K562 (cell line): ENCODE measurements at regions not wholly inside any gene's neighbourhood (a gene's known extent, or its start where the extent isn't known, plus 50 kb on each side); places are given as distances from the start of the nearest gene placed in this dataset.

ENCODE experiments used
- CEBPB ChIP-seq: fragments of 450-650 bp; IDR thresholded peaks from 2 replicates; pipeline ENCODE4 v1.6.1; 2016; ENCODE audit warnings: missing genetic modification characterization, missing compliant biosample characterization
- MYNN ChIP-seq, 2 experiments: sonication (generic); formaldehyde crosslinking in 1 of 2; IDR thresholded peaks; 2 replicates each; pipeline versions ENCODE4 v1.5.0 to v1.6.1; 2016 to 2020; ENCODE audit warnings: antibody characterized with exemption in 1 of 2, missing genetic modification reagents in 1 of 2
- TCF7L2 ChIP-seq: fragments of 150-350 bp; IDR thresholded peaks from 2 replicates; pipeline ENCODE4 v1.6.1; 2016; ENCODE audit warnings: low read depth, mild to moderate bottlenecking, low read length, moderate library complexity
- TF ChIP-seq, protein P1 (sequence below), 3 experiments: IDR thresholded peaks in 2 of 3; conservative IDR thresholded peaks in 1 of 3; 2 replicates each; pipeline ENCODE4 v1.5.1; 2011 to 2012; ENCODE audit warnings: low read length in 3 of 3, mild to moderate bottlenecking in 3 of 3, control low read depth in 2 of 3, improper control_type of control experiment in 1 of 3, inconsistent platforms in 1 of 3, low read depth in 1 of 3, mixed read lengths in 1 of 3, moderate library complexity in 1 of 3; ENCODE audit not compliant: insufficient read depth in 2 of 3
- TF ChIP-seq, protein P2 (sequence below): fragments of 450-650 bp; IDR thresholded peaks from 2 replicates; pipeline ENCODE4 v1.6.1; 2017; ENCODE audit warnings: mild to moderate bottlenecking, moderate library complexity

DNA sequence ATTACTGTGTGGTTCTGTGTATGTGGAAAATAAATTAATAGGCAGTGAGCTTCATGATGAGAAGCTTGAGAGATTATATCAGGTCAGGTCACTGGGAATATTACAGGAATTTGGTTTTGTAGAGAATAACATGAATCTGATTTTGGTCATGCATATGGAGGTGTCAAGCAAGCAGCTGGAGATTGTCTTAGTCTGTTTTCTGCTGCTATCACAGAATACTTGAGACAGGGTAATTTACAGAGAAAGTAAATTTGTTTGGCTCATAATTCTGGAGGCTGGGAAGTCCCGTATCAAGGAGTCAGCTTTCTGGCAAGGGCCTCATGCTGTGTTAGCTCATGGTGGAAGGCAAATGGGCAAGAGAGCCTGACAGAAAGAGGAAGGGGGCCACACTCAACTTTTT lies 120.7 kb upstream of the FAM3C start:
- TF ChIP-seq, protein P1, sequence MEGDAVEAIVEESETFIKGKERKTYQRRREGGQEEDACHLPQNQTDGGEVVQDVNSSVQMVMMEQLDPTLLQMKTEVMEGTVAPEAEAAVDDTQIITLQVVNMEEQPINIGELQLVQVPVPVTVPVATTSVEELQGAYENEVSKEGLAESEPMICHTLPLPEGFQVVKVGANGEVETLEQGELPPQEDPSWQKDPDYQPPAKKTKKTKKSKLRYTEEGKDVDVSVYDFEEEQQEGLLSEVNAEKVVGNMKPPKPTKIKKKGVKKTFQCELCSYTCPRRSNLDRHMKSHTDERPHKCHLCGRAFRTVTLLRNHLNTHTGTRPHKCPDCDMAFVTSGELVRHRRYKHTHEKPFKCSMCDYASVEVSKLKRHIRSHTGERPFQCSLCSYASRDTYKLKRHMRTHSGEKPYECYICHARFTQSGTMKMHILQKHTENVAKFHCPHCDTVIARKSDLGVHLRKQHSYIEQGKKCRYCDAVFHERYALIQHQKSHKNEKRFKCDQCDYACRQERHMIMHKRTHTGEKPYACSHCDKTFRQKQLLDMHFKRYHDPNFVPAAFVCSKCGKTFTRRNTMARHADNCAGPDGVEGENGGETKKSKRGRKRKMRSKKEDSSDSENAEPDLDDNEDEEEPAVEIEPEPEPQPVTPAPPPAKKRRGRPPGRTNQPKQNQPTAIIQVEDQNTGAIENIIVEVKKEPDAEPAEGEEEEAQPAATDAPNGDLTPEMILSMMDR (IDR thresholded peaks at IDR 0.05 in 2 of 3, conservative IDR thresholded peaks at IDR 0.05 in 1 of 3; ENCODE audit: insufficient read depth in 2 of 3, low read depth in 1 of 3, low read length in 3 of 3), result no peak
- TF ChIP-seq, protein P2, sequence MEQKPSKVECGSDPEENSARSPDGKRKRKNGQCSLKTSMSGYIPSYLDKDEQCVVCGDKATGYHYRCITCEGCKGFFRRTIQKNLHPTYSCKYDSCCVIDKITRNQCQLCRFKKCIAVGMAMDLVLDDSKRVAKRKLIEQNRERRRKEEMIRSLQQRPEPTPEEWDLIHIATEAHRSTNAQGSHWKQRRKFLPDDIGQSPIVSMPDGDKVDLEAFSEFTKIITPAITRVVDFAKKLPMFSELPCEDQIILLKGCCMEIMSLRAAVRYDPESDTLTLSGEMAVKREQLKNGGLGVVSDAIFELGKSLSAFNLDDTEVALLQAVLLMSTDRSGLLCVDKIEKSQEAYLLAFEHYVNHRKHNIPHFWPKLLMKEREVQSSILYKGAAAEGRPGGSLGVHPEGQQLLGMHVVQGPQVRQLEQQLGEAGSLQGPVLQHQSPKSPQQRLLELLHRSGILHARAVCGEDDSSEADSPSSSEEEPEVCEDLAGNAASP, result no peak
- TF ChIP-seq TCF7L2, result no peak
- no peak for TF ChIP-seq MYNN (IDR thresholded peaks at IDR 0.05)
- no peak for TF ChIP-seq MYNN (CRISPR knock-in tag; IDR thresholded peaks at IDR 0.05)
- TF ChIP-seq CEBPB, result no peak
